ENCODE measurements at regions not wholly inside any gene's neighbourhood (a gene's known extent, or its start where the extent isn't known, plus 50 kb on each side); places are given as distances from the start of the nearest gene placed in this dataset.

DNA sequence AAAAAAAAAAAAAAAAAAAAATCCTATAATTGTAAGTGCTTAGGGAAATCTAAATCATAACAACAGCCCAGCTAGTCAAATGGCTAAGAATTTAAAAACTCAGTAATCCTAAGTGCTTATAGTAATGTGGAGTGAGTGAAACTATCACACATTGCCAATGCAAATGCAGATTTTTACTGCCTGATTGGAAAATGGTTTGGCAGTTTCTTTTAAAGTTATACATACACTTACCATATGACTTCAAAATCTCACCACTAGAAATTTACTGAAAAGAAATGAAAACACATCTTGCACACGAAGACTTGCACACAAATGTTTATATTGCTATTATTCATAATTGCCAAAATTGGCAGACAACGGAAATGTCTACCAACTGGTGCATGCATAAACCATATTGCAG lies 51.3 kb upstream of the STXBP6 start:
- DNase-seq (ENCODE audit: low spot score) = no peak
